GM21723 (cell line): ENCODE measurements at regions not wholly inside any gene's neighbourhood (a gene's known extent, or its start where the extent isn't known, plus 50 kb on each side); places are given as distances from the start of the nearest gene placed in this dataset.

ENCODE experiments used
- ATAC-seq: cut with Tn5 transposase; IDR thresholded peaks from one replicate; pipeline ENCODE4 v1.9.1; 2021; ENCODE audit warnings: mild to moderate bottlenecking, moderate library complexity; ENCODE audit not compliant: unreplicated experiment

GRCh38 chr4:37160653-37161052 is 83.9 kb upstream of the NWD2 start:
- ATAC-seq = no peak

GRCh38 chr4:37165844-37166243 is 78.7 kb upstream of the NWD2 start:
- ATAC-seq = no peak

- ATAC-seq = no peak
Observed at GRCh38 chr4:37169956-37170355, 74.6 kb upstream of the NWD2 start.

- ATAC-seq = no peak
Observed at GRCh38 chr4:37188100-37188499, 56.4 kb upstream of the NWD2 start.
